ENCODE measurements at regions not wholly inside any gene's neighbourhood (a gene's known extent, or its start where the extent isn't known, plus 50 kb on each side); places are given as distances from the start of the nearest gene placed in this dataset.
"Not testable (repeated sequence)": the region's sequence is repeated elsewhere in the genome, so short reads cannot be mapped to it uniquely, and the experiment has no call there.

GRCh38 chr20:53863535-53863922 is 206.9 kb downstream of the BCAS1 start:
- H3K4me1 Mint-ChIP-seq (ENCODE audit: unreplicated experiment), result peaks cover 34% of the 10 kb centered on the region
- not testable (repeated sequence) for DNase-seq (ENCODE audit: low spot score); H3K36me3 Mint-ChIP-seq (ENCODE audit: low read depth, unreplicated experiment); H3K27ac Mint-ChIP-seq (ENCODE audit: unreplicated experiment); H3K4me3 Mint-ChIP-seq (ENCODE audit: unreplicated experiment); H3K9me3 Mint-ChIP-seq (ENCODE audit: unreplicated experiment); H3K27me3 Mint-ChIP-seq (ENCODE audit: unreplicated experiment)

DNA sequence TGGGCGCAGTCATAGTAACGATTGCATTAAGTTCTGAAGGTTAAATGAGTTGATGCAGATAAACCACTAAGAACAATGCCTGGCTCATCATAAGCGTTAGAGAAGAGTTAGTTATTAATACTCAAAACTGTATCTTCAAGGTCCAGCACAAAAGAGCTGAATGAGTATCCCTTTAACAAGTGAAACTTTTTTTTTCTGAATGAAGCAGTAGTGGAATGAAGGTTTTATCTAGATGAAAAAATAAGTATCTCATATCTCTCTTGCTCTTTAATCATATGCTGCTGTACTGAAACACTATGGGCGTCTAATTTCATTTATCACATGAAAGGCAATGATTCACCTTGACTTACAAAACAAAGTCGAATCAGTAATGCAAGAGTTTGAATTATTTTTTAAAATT is 207.4 kb downstream of the BCAS1 start:
- DNase-seq (ENCODE audit: low spot score); H3K27me3 Mint-ChIP-seq (ENCODE audit: unreplicated experiment); H3K4me3 Mint-ChIP-seq (ENCODE audit: unreplicated experiment); H3K9me3 Mint-ChIP-seq (ENCODE audit: unreplicated experiment); H3K27ac Mint-ChIP-seq (ENCODE audit: unreplicated experiment); H3K36me3 Mint-ChIP-seq (ENCODE audit: low read depth, unreplicated experiment): not testable (repeated sequence)
- H3K4me1 Mint-ChIP-seq (ENCODE audit: unreplicated experiment), result peaks cover 33% of the 10 kb centered on the region

- not testable (repeated sequence) for DNase-seq (ENCODE audit: low spot score); H3K27ac Mint-ChIP-seq (ENCODE audit: unreplicated experiment); H3K27me3 Mint-ChIP-seq (ENCODE audit: unreplicated experiment); H3K4me3 Mint-ChIP-seq (ENCODE audit: unreplicated experiment); H3K9me3 Mint-ChIP-seq (ENCODE audit: unreplicated experiment); H3K36me3 Mint-ChIP-seq (ENCODE audit: low read depth, unreplicated experiment)
- peaks cover 28% of the 10 kb centered on the region for H3K4me1 Mint-ChIP-seq (ENCODE audit: unreplicated experiment)
These were observed 207.9 kb downstream of the BCAS1 start for GRCh38 chr20:53862490-53862889.

DNA sequence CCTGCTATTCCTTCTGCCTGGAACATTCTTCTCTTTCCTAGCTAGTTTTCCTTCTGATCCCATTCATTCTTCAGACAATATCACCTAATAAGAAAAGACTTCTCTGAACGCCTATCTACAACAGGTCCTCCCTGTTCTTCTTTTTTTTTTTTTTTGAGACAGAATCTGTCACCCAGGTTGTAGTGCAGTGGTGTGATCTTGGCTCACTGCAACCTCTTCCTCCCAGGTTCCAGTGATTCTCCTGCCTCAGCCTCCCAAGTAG is 208.3 kb downstream of the BCAS1 start:
- H3K36me3 Mint-ChIP-seq (ENCODE audit: low read depth, unreplicated experiment); H3K27ac Mint-ChIP-seq (ENCODE audit: unreplicated experiment); H3K27me3 Mint-ChIP-seq (ENCODE audit: unreplicated experiment); DNase-seq (ENCODE audit: low spot score); H3K9me3 Mint-ChIP-seq (ENCODE audit: unreplicated experiment); H3K4me3 Mint-ChIP-seq (ENCODE audit: unreplicated experiment): not testable (repeated sequence)
- peaks cover 23% of the 10 kb centered on the region for H3K4me1 Mint-ChIP-seq (ENCODE audit: unreplicated experiment)

- no peak for DNase-seq (ENCODE audit: low spot score)
- H3K27me3 Mint-ChIP-seq (ENCODE audit: unreplicated experiment), result peaks cover 3% of the 10 kb centered on the region
- TF ChIP-seq, protein P1, sequence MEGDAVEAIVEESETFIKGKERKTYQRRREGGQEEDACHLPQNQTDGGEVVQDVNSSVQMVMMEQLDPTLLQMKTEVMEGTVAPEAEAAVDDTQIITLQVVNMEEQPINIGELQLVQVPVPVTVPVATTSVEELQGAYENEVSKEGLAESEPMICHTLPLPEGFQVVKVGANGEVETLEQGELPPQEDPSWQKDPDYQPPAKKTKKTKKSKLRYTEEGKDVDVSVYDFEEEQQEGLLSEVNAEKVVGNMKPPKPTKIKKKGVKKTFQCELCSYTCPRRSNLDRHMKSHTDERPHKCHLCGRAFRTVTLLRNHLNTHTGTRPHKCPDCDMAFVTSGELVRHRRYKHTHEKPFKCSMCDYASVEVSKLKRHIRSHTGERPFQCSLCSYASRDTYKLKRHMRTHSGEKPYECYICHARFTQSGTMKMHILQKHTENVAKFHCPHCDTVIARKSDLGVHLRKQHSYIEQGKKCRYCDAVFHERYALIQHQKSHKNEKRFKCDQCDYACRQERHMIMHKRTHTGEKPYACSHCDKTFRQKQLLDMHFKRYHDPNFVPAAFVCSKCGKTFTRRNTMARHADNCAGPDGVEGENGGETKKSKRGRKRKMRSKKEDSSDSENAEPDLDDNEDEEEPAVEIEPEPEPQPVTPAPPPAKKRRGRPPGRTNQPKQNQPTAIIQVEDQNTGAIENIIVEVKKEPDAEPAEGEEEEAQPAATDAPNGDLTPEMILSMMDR (IDR thresholded peaks at IDR 0.05; ENCODE audit: unreplicated experiment), result no peak
- no peak overlapping the region for H3K27ac Mint-ChIP-seq (ENCODE audit: unreplicated experiment)
- H3K36me3 Mint-ChIP-seq (ENCODE audit: low read depth, unreplicated experiment), result no peaks in the 10 kb centered on the region
- peaks cover 9% of the 10 kb centered on the region for H3K4me1 Mint-ChIP-seq (ENCODE audit: unreplicated experiment)
- no peaks in the 10 kb centered on the region for H3K9me3 Mint-ChIP-seq (ENCODE audit: unreplicated experiment)
- H3K4me3 Mint-ChIP-seq (ENCODE audit: unreplicated experiment), result no peak overlapping the region
These were observed 210.7 kb downstream of the BCAS1 start for GRCh38 chr20:53859684-53860083.

DNA sequence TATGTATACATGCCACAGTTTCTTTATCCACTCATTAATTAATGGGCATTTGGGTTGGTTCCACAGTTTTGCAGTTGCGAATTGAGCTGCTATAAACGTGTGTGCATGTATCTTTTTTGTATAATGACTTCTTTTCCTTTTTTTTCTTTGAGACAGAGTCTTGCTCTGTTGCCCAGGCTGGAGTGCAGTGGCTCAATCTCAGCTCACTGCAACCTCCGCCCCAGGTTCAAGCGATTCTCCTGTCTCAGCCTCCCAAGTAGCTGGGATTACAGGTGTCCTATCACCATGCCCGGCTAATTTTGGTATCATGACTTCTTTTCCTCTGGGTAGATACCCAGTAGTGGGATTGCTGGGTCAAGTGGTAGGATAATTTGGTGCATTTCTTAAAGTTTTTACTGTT is 211.4 kb downstream of the BCAS1 start:
- H3K9me3 Mint-ChIP-seq (ENCODE audit: unreplicated experiment); H3K27ac Mint-ChIP-seq (ENCODE audit: unreplicated experiment); H3K4me3 Mint-ChIP-seq (ENCODE audit: unreplicated experiment); DNase-seq (ENCODE audit: low spot score); H3K27me3 Mint-ChIP-seq (ENCODE audit: unreplicated experiment); H3K4me1 Mint-ChIP-seq (ENCODE audit: unreplicated experiment); H3K36me3 Mint-ChIP-seq (ENCODE audit: low read depth, unreplicated experiment): not testable (repeated sequence)

- not testable (repeated sequence) for H3K36me3 Mint-ChIP-seq (ENCODE audit: low read depth, unreplicated experiment); DNase-seq (ENCODE audit: low spot score); H3K9me3 Mint-ChIP-seq (ENCODE audit: unreplicated experiment)
These were observed 211.9 kb downstream of the BCAS1 start for GRCh38 chr20:53858516-53858915.

DNA sequence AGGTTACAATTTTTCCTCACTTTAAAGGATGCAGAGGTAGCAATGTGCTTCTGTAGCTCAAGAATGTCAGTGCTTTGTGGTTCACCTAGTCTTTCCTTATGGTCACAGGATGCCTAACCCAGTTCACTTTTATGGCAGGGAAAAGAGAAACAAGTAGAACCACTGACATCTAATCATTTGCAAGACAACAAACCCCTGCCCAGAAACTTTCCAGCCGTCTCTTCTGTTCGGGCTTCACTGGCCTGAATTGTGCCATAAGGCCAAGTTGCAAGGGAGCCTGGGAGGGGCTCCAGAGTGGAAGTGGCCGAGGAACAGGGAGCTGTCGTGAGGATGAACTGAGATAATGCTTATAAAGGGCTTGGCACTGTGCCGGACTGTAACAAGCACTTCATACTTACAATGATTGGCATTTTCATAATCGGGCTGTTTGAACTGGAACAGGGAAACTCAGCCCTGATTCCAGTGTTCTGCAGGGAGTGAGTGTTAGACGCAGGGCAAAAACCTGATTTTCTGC is 212.6 kb downstream of the BCAS1 start:
- TF ChIP-seq, protein P1 (IDR thresholded peaks at IDR 0.05; ENCODE audit: unreplicated experiment), result no peak
- H3K4me3 Mint-ChIP-seq (ENCODE audit: unreplicated experiment), result no peak overlapping the region
- H3K27me3 Mint-ChIP-seq (ENCODE audit: unreplicated experiment), result peaks cover 3% of the 10 kb centered on the region
- no peak overlapping the region for H3K27ac Mint-ChIP-seq (ENCODE audit: unreplicated experiment)
- no peak for DNase-seq (ENCODE audit: low spot score)
- peaks cover 8% of the 10 kb centered on the region for H3K4me1 Mint-ChIP-seq (ENCODE audit: unreplicated experiment)
- H3K9me3 Mint-ChIP-seq (ENCODE audit: unreplicated experiment), result no peaks in the 10 kb centered on the region
- H3K36me3 Mint-ChIP-seq (ENCODE audit: low read depth, unreplicated experiment), result no peaks in the 10 kb centered on the region

More at GRCh38 chr20:53858516-53858915, 211.9 kb downstream of the BCAS1 start:
- H3K4me1 Mint-ChIP-seq (ENCODE audit: unreplicated experiment); H3K27ac Mint-ChIP-seq (ENCODE audit: unreplicated experiment); H3K27me3 Mint-ChIP-seq (ENCODE audit: unreplicated experiment); H3K4me3 Mint-ChIP-seq (ENCODE audit: unreplicated experiment): not testable (repeated sequence)
